ENCODE measurements at regions not wholly inside any gene's neighbourhood (a gene's known extent, or its start where the extent isn't known, plus 50 kb on each side); places are given as distances from the start of the nearest gene placed in this dataset.

DNA sequence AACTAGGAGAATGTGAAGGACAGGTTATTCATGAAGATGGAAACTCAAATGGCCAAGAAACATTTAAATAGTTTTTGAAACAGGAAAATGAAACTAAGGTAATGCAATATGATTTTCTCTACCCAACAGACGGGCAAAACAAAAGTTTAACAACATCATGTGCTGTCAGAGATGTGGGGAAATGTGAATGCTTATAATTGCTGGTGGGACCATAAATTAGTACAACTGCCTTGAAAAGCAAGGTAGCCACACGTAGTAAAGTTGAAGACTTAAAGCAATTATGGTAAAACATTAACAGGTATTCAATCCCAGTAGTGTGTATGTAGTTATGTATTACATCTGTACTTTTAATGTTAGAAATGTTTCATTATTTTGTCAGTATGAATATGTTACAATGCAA lies 57.0 kb upstream of the C3orf80 start:
- Histone ChIP-seq H3K9ac (replicated peaks in 1 of 4; ENCODE audit: extremely low read depth in 1 of 4, low read depth in 3 of 4, low read length in 3 of 4) (no peak overlapping the region), H4K91ac (replicated peaks; ENCODE audit: insufficient read length, low read length) (no peak overlapping the region), H3K56ac (replicated peaks; ENCODE audit: insufficient read length, low read depth, low read length) (no peak overlapping the region), H4K20me1 (replicated peaks in 1 of 2; ENCODE audit: control insufficient read depth in 1 of 2, insufficient read depth in 2 of 2, low read length in 2 of 2) (no peaks in the 10 kb centered on the region), H2BK5ac (ENCODE audit: low read depth, low read length) (no peak overlapping the region), H3K14ac (ENCODE audit: insufficient read length) (no peak overlapping the region), H4K8ac (ENCODE audit: extremely low read depth, insufficient read depth, low read length) (no peak overlapping the region), H3K27ac (ENCODE audit: low read depth, low read length) (no peak overlapping the region), H3K18ac (ENCODE audit: extremely low read depth, low read length) (no peak overlapping the region), H3K79me1 (ENCODE audit: low read depth, low read length) (no peaks in the 10 kb centered on the region), H2BK120ac (replicated peaks; ENCODE audit: low read depth, low read length) (no peak overlapping the region), H3K27me3 (replicated peaks in 1 of 4; ENCODE audit: control insufficient read depth in 3 of 4, extremely low read depth in 1 of 4, insufficient read depth in 3 of 4, low read length in 3 of 4) (no peaks in the 10 kb centered on the region), H3K23ac (ENCODE audit: insufficient read length) (no peak overlapping the region), H3K79me2 (ENCODE audit: control insufficient read depth in 1 of 2, insufficient read depth in 2 of 2, low read length in 2 of 2) (no peaks in the 10 kb centered on the region), H3K9me3 (ENCODE audit: insufficient read depth in 2 of 2, low read depth in 1 of 2, low read length in 1 of 2) (no peaks in the 10 kb centered on the region), H3K4me2 (ENCODE audit: insufficient read depth in 1 of 2, low read depth in 2 of 2, low read length in 2 of 2) (no peak overlapping the region), H2AFZ (ENCODE audit: low read length) (no peak overlapping the region), H3K36me3 (ENCODE audit: control insufficient read depth in 2 of 4, insufficient read depth in 4 of 4, low read length in 3 of 4) (no peaks in the 10 kb centered on the region), H2BK12ac (ENCODE audit: low read depth, low read length) (no peak overlapping the region), H3K4me1 (replicated peaks in 1 of 4; ENCODE audit: control insufficient read depth in 3 of 4, insufficient read depth in 4 of 4, low read length in 3 of 4) (no peaks in the 10 kb centered on the region; a peak in 1 of 7 replicates), H2AK5ac (ENCODE audit: low read depth, low read length) (no peak overlapping the region), H2BK20ac (ENCODE audit: low read length) (no peak overlapping the region), H3K23me2 (ENCODE audit: low read depth, low read length) (no peaks in the 10 kb centered on the region), H4K5ac (ENCODE audit: insufficient read length, low read depth, low read length) (no peak overlapping the region), H2BK15ac (ENCODE audit: low read length) (no peak overlapping the region), H3K4me3 (ENCODE audit: extremely low read depth in 1 of 4, insufficient read depth in 2 of 4, low read depth in 3 of 4, low read length in 4 of 4) (no peak overlapping the region), H3K4ac (replicated peaks; ENCODE audit: insufficient read length, low read depth, low read length) (no peak overlapping the region)
- DNase-seq (ENCODE audit: low read depth in 1 of 2, low spot score in 2 of 2) (no peak), FAIRE-seq (no peak)
- WGBS, 2 experiments (ENCODE audit: extremely low coverage in 1 of 2, insufficient coverage in 1 of 2, insufficient read length in 1 of 2, insufficient replicate concordance in 2 of 2, low coverage in 1 of 2, low lambda C conversion rate in 2 of 2, missing lambda C conversion rate in 1 of 2): 86% methylated on average over 2 of the region's 2 CpGs; no CpG with 5 or more reads in 1 of the 2 experiments
- ChIA-PET POLR2A (ENCODE audit: partially characterized antibody) (no interaction called here), CTCF (ENCODE audit: partially characterized antibody) (interaction anchor here (0.7 to 1.0 kb wide), 2 partner anchors 43 to 635 kb away, joined by 3 read pairs; no protein-coding TSS in a partner anchor)
- TF ChIP-seq HDAC2 (IDR thresholded peaks at IDR 0.05; ENCODE audit: borderline replicate concordance in 1 of 2, low read depth in 2 of 2, low read length in 2 of 2): no peak
- no peak for TF ChIP-seq SAP30 (IDR thresholded peaks at IDR 0.05; ENCODE audit: insufficient read depth, insufficient replicate concordance, low read length)
- no peak for TF ChIP-seq SIRT6 (IDR thresholded peaks at IDR 0.05; ENCODE audit: low read length)
- TF ChIP-seq ZNF274 (IDR thresholded peaks at IDR 0.05; ENCODE audit: borderline replicate concordance, extremely low read depth, low read length): no peak
- TF ChIP-seq BACH1 (IDR thresholded peaks at IDR 0.05; ENCODE audit: low read length): no peak
- no peak for TF ChIP-seq KDM1A (IDR thresholded peaks at IDR 0.05; ENCODE audit: borderline replicate concordance, low read length)
- TF ChIP-seq RNF2 (IDR thresholded peaks at IDR 0.05; ENCODE audit: borderline replicate concordance, low read depth, low read length, missing control alignments, poor library complexity, severe bottlenecking): no peak
- TF ChIP-seq RFX5 (IDR thresholded peaks at IDR 0.05; ENCODE audit: borderline replicate concordance, low read depth, low read length): no peak
- TF ChIP-seq KDM4A (IDR thresholded peaks at IDR 0.05; ENCODE audit: low read depth, low read length, severe bottlenecking): no peak
- TF ChIP-seq TAF1 (IDR thresholded peaks at IDR 0.05; ENCODE audit: low read depth, low read length): no peak
- TF ChIP-seq CHD2 (IDR thresholded peaks at IDR 0.05; ENCODE audit: low read length): no peak
- no peak for TF ChIP-seq JUND (IDR thresholded peaks at IDR 0.05; ENCODE audit: low read length)
- no peak for TF ChIP-seq EZH2 (IDR thresholded peaks at IDR 0.05; ENCODE audit: low read depth, low read length, severe bottlenecking)
- no peak for TF ChIP-seq ASH2L (IDR thresholded peaks at IDR 0.05; ENCODE audit: low read length)

Measured in H1 (cell line).